GM12878 (cell line): ENCODE measurements at regions not wholly inside any gene's neighbourhood (a gene's known extent, or its start where the extent isn't known, plus 50 kb on each side); places are given as distances from the start of the nearest gene placed in this dataset.

Source experiments
- ATAC-seq: fragments of 200-7000 bp; cut with Tn5 transposase; 3 replicates; pipeline ENCODE4 v1.9.1; 2020; ENCODE audit warnings: mild to moderate bottlenecking, moderate library complexity
- BruUV-seq: library from RNA; stranded (reverse); fragments of 400-500 nt; replicated peaks from 2 replicates; lab custom pipeline; 2021; lab: Mats Ljungman, UMichigan
- CTCF ChIA-PET: fragments of 300-600 bp; sonication (Branson Sonifier 250); formaldehyde crosslinking; extraction: SDS; loops from one replicate; lab custom pipeline; 2021; ENCODE audit warnings: inconsistent platforms; lab: Yijun Ruan, JAX
- POLR2A ChIA-PET: fragments of 350-600 bp; formaldehyde crosslinking; extraction: SDS; loops from one replicate; lab custom pipeline; 2021; ENCODE audit warnings: inconsistent platforms; lab: Charles Lee
- RAD21 ChIA-PET: fragments of 300-600 bp; sonication (Branson Sonifier 250); formaldehyde crosslinking; loops from one replicate; lab custom pipeline; 2023; ENCODE audit warnings: antibody characterized with exemption; ENCODE audit not compliant: unreplicated experiment; lab: Charles Lee
- SMC1A ChIA-PET: fragments of 300-600 bp; sonication (Branson Sonifier 250); formaldehyde crosslinking; loops from one replicate; lab custom pipeline; 2023; ENCODE audit not compliant: unreplicated experiment, uncharacterized antibody; lab: Charles Lee
- DNase-seq: peaks from one replicate; pipeline ENCODE4 v3.0.0-alpha.2; 2011; ENCODE audit warnings: low read depth, low spot score
- FAIRE-seq: peaks from 3 replicates; lab custom pipeline; 2011; peaks lifted over from hg19 to GRCh38; lab: Jason Lieb, UNC
- H2AFZ ChIP-seq: 2 replicates; pipeline ENCODE4 v1.6.0; 2011; ENCODE audit warnings: low read depth, low read length, control low read depth; ENCODE audit not compliant: control insufficient read depth
- H3K27ac ChIP-seq: 2 replicates; pipeline ENCODE4 v1.5.1; 2011; ENCODE audit warnings: control low read depth; ENCODE audit not compliant: control insufficient read depth, insufficient read depth
- H3K27me3 ChIP-seq, 2 experiments: replicated peaks in 1 of 2; 2 replicates each; pipeline versions ENCODE4 v1.6.0 to v1.6.1; 2011; ENCODE audit warnings: low read length in 1 of 2; ENCODE audit not compliant: control insufficient read depth in 2 of 2, insufficient read depth in 2 of 2
- H3K36me3 ChIP-seq, 2 experiments: 2 replicates each; pipeline ENCODE4 v1.5.1; 2011; ENCODE audit warnings: low read length in 1 of 2; ENCODE audit not compliant: control insufficient read depth in 2 of 2, insufficient read depth in 2 of 2
- H3K4me1 ChIP-seq: 2 replicates; pipeline ENCODE4 v1.6.1; 2011; ENCODE audit warnings: mild to moderate bottlenecking, low read length, moderate library complexity, mixed read lengths; ENCODE audit not compliant: control insufficient read depth, insufficient read depth
- H3K4me2 ChIP-seq: 2 replicates; pipeline ENCODE4 v1.6.0; 2011; ENCODE audit warnings: control low read depth; ENCODE audit not compliant: control insufficient read depth, insufficient read depth
- H3K4me3 ChIP-seq: fragments of 200-600 bp; sonication (generic); 2 replicates; pipeline ENCODE4 v1.5.1; 2016
- H3K79me2 ChIP-seq: 2 replicates; pipeline ENCODE4 v1.6.0; 2011; ENCODE audit warnings: low read length; ENCODE audit not compliant: control insufficient read depth, insufficient read depth
- H3K9ac ChIP-seq: 2 replicates; pipeline ENCODE4 v1.8.0; 2011; ENCODE audit warnings: low read length, control low read depth, mixed read lengths; ENCODE audit not compliant: control insufficient read depth, insufficient read depth
- H3K9me3 ChIP-seq: replicated peaks from 3 replicates; pipeline ENCODE4 v1.5.1; 2011; ENCODE audit warnings: mild to moderate bottlenecking, low read length; ENCODE audit not compliant: control insufficient read depth, insufficient read depth
- H4K20me1 ChIP-seq: 2 replicates; pipeline ENCODE4 v1.6.0; 2011; ENCODE audit not compliant: control insufficient read depth, insufficient read depth
- ASH2L ChIP-seq: fragments of 300-600, 200-600 bp; sonication (generic); IDR thresholded peaks from 2 replicates; pipeline ENCODE4 v1.6.1; 2017; ENCODE audit warnings: low read depth, mild to moderate bottlenecking, borderline replicate concordance
- CEBPB ChIP-seq, 2 experiments: fragments of 150-350 bp in 1 of 2; IDR thresholded peaks; 2 replicates each; pipeline ENCODE4 v1.6.1; 2012 to 2014; ENCODE audit warnings: low read depth in 2 of 2, low read length in 2 of 2, borderline replicate concordance in 1 of 2, inconsistent platforms in 1 of 2
- CHD2 ChIP-seq: IDR thresholded peaks from 2 replicates; pipeline ENCODE4 v1.6.1; 2011; ENCODE audit warnings: low read depth, low read length, improper control_type of control experiment, borderline replicate concordance
- GATAD2B ChIP-seq: fragments of 450-650 bp; conservative IDR thresholded peaks from 2 replicates; pipeline ENCODE4 v1.6.1; 2017; ENCODE audit warnings: low read depth, mild to moderate bottlenecking, moderate library complexity
- KLF5 ChIP-seq: fragments of 450-650 bp; IDR thresholded peaks from 2 replicates; pipeline ENCODE4 v1.6.1; 2014; ENCODE audit warnings: mild to moderate bottlenecking; ENCODE audit not compliant: partially characterized antibody
- MYB ChIP-seq: fragments of 150-350 bp; IDR thresholded peaks from 2 replicates; pipeline ENCODE4 v1.6.1; 2014; ENCODE audit warnings: mild to moderate bottlenecking, low read depth, low read length, borderline replicate concordance
- NFYB ChIP-seq: IDR thresholded peaks from 2 replicates; pipeline ENCODE4 v1.6.1; 2011; ENCODE audit warnings: low read depth, mild to moderate bottlenecking, low read length, improper control_type of control experiment, moderate library complexity; ENCODE audit not compliant: insufficient read depth
- RBBP5 ChIP-seq: fragments of 200-600 bp; sonication (generic); conservative IDR thresholded peaks from 2 replicates; pipeline ENCODE4 v1.6.1; 2016
- SUPT20H ChIP-seq: IDR thresholded peaks from 2 replicates; pipeline ENCODE4 v1.6.1; 2011; ENCODE audit warnings: low read depth, mild to moderate bottlenecking, low read length, moderate library complexity, borderline replicate concordance; ENCODE audit not compliant: control insufficient read depth
- WRNIP1 ChIP-seq: IDR thresholded peaks from 2 replicates; pipeline ENCODE4 v1.6.1; 2011; ENCODE audit warnings: low read depth, low read length, improper control_type of control experiment, borderline replicate concordance
- ZZZ3 ChIP-seq: IDR thresholded peaks from 2 replicates; pipeline ENCODE4 v1.6.1; 2011; ENCODE audit warnings: low read depth; ENCODE audit not compliant: control insufficient read depth, insufficient read length
- WGBS: methylation state at CpG from one replicate; pipeline ENCODE4 v1.1.6; 2016; ENCODE audit warnings: low lambda C conversion rate; ENCODE audit not compliant: insufficient replicate concordance, insufficient coverage; ENCODE audit errors: missing lambda C conversion rate; 5-methylcytosine and 5-hydroxymethylcytosine counted together
- in situ Hi-C: fragments of 300-500 bp; cut with MboI; formaldehyde crosslinking; loops from 9 replicates; pipeline ENCODE4 v1.14.3; 2018; ENCODE audit warnings: mixed read lengths
- intact Hi-C: fragments of 100-400 bp; cut with micrococcal nuclease; formaldehyde crosslinking; loops from one replicate; pipeline ENCODE4 v1.14.2; 2022; ENCODE audit not compliant: unreplicated experiment
- TF ChIP-seq, protein P1 (sequence below): IDR thresholded peaks from 2 replicates; pipeline ENCODE4 v1.6.1; 2012; ENCODE audit warnings: low read depth, low read length, improper control_type of control experiment

DNA sequence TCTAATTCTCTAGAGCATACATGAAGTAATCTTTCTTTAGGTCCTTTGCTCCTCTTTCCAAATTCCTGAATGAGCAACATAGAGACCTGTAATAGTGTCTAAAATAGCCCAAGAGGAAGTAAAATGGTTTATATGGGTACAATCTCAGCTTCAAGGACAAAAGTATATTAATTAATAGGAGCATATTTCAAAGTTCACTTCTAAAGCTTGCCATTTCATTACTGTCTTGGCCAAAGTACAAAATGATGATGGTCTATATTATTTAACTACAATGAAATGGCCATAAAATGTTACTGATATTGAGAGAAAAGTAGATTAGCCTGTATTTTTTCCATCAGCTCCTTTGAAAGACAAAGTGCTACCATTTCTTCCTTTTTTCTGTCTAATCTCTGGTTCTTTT is 410.4 kb upstream of the NOVA1 start (continued):
- TF ChIP-seq NFYB = no peak
- TF ChIP-seq ZZZ3 = no peak
- no peak for TF ChIP-seq CHD2
- no peak for TF ChIP-seq RBBP5
- TF ChIP-seq SUPT20H = no peak
- no peak for TF ChIP-seq CEBPB (IDR thresholded peaks at IDR 0.05; ENCODE audit: borderline replicate concordance in 1 of 2, low read depth in 2 of 2, low read length in 2 of 2)

DNA sequence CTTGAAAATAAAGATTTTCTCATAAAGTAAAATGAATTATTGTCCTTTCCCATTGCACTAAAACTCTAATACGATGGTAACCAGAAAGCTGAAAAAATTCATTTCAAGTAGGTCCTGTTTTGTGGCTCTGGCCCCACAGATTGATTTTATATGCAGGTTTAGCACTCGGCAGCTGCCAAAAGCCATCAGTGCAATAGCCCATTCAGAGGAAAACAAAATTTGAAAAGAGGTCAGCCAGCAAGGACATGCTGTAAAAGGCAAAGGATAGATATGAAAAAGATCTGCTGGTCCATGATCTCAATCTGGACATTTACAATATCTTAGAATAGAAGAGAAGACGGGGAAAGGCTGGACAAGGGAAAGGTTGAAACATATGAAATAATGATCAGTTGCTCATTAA is 414.8 kb upstream of the NOVA1 start:
- FAIRE-seq = no peak
- RAD21 ChIA-PET = no interaction called here
- H3K27me3 ChIP-seq = no peaks in the 10 kb centered on the region

More for the DNA sequence above, 414.8 kb upstream of the NOVA1 start:
- Histone ChIP-seq H3K79me2 (no peaks in the 10 kb centered on the region), H3K4me2 (no peak overlapping the region), H3K36me3 (no peaks in the 10 kb centered on the region), H2AFZ (no peak overlapping the region), H3K27ac (no peak overlapping the region), H3K4me3 (no peak overlapping the region), H3K9me3 (no peaks in the 10 kb centered on the region), H3K9ac (no peak overlapping the region), H4K20me1 (no peaks in the 10 kb centered on the region), H3K4me1 (no peaks in the 10 kb centered on the region)
- ChIA-PET SMC1A (no interaction called here), POLR2A (no interaction called here), CTCF (no interaction called here)
- 21% methylated on average over 3 of the region's 3 CpGs for WGBS
- in situ Hi-C loops = no loop called here
- DNase-seq (no peak), ATAC-seq (no peak)
- TF ChIP-seq, protein P1, sequence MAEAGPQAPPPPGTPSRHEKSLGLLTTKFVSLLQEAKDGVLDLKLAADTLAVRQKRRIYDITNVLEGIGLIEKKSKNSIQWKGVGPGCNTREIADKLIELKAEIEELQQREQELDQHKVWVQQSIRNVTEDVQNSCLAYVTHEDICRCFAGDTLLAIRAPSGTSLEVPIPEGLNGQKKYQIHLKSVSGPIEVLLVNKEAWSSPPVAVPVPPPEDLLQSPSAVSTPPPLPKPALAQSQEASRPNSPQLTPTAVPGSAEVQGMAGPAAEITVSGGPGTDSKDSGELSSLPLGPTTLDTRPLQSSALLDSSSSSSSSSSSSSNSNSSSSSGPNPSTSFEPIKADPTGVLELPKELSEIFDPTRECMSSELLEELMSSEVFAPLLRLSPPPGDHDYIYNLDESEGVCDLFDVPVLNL = no peak
- TF ChIP-seq ASH2L (no peak), WRNIP1 (no peak), KLF5 (no peak), MYB (no peak), GATAD2B (no peak)
- intact Hi-C loops = no loop called here
- BruUV-seq = no TSS peak
